HG03442 (cell line): ENCODE measurements at regions not wholly inside any gene's neighbourhood (a gene's known extent, or its start where the extent isn't known, plus 50 kb on each side); places are given as distances from the start of the nearest gene placed in this dataset.
"Not testable (repeated sequence)": the region's sequence is repeated elsewhere in the genome, so short reads cannot be mapped to it uniquely, and the experiment has no call there.

Source experiments
- ATAC-seq: cut with Tn5 transposase; IDR thresholded peaks from one replicate; pipeline ENCODE4 v1.9.1; 2021; ENCODE audit warnings: mild to moderate bottlenecking, moderate library complexity; ENCODE audit not compliant: unreplicated experiment

- ATAC-seq, result peak; percentile 98
These were observed 529.1 kb upstream of the CITED2 start for GRCh38 chr6:139903411-139904157.

- ATAC-seq, result no peak
These were observed 520.9 kb upstream of the CITED2 start for GRCh38 chr6:139895205-139895793.

GRCh38 chr6:139894271-139894670, 519.8 kb upstream of the CITED2 start:
- ATAC-seq, result no peak

GRCh38 chr6:139891471-139891870, 517.0 kb upstream of the CITED2 start:
- no peak for ATAC-seq

GRCh38 chr6:139888681-139889122, 514.3 kb upstream of the CITED2 start:
- ATAC-seq, result no peak

GRCh38 chr6:139887275-139887674, 512.8 kb upstream of the CITED2 start:
- ATAC-seq, result no peak

GRCh38 chr6:139886396-139886795, 511.9 kb upstream of the CITED2 start:
- ATAC-seq, result no peak

- no peak for ATAC-seq
These were observed 511.5 kb upstream of the CITED2 start for GRCh38 chr6:139885909-139886308.

GRCh38 chr6:139883776-139884175, 509.3 kb upstream of the CITED2 start:
- ATAC-seq, result no peak

- peak; percentile 41 for ATAC-seq
These were observed 508.7 kb upstream of the CITED2 start for GRCh38 chr6:139882977-139883728.

GRCh38 chr6:139882234-139882633, 507.8 kb upstream of the CITED2 start:
- no peak for ATAC-seq

- peak; percentile 75 for ATAC-seq
These were observed 507.3 kb upstream of the CITED2 start for GRCh38 chr6:139881728-139882211.

GRCh38 chr6:139881236-139881635, 506.8 kb upstream of the CITED2 start:
- ATAC-seq, result no peak

GRCh38 chr6:139879823-139880356, 505.4 kb upstream of the CITED2 start:
- ATAC-seq, result no peak

- ATAC-seq, result not testable (repeated sequence)
These were observed 504.8 kb upstream of the CITED2 start for GRCh38 chr6:139879241-139879640.

GRCh38 chr6:139877828-139878405, 503.5 kb upstream of the CITED2 start:
- ATAC-seq, result no peak

- ATAC-seq, result no peak
These were observed 498.2 kb upstream of the CITED2 start for GRCh38 chr6:139872665-139873064.

- ATAC-seq, result no peak
These were observed 497.5 kb upstream of the CITED2 start for GRCh38 chr6:139871803-139872510.

- no peak for ATAC-seq
These were observed 496.8 kb upstream of the CITED2 start for GRCh38 chr6:139871165-139871710.

- ATAC-seq, result no peak
These were observed 494.1 kb upstream of the CITED2 start for GRCh38 chr6:139868576-139868975.
